Fibroblast of lung (primary cell): ENCODE measurements at regions not wholly inside any gene's neighbourhood (a gene's known extent, or its start where the extent isn't known, plus 50 kb on each side); places are given as distances from the start of the nearest gene placed in this dataset.

ENCODE experiments used
- DNase-seq, 2 donors: peaks; one replicate each; pipeline versions ENCODE4 v3.0.0 to v3.0.0-alpha.2; 2010; ENCODE audit warnings: low read depth in 2 of 2
- H2AFZ ChIP-seq: 2 replicates; pipeline ENCODE4 v1.5.1; 2012; ENCODE audit warnings: low read length, control low read depth, inconsistent platforms
- H3K27ac ChIP-seq: 2 replicates; pipeline ENCODE4 v1.5.1; 2011; ENCODE audit warnings: low read length, control low read depth; ENCODE audit not compliant: insufficient read depth
- H3K27me3 ChIP-seq: 2 replicates; pipeline ENCODE4 v1.5.1; 2011; ENCODE audit warnings: mild to moderate bottlenecking, low read length; ENCODE audit not compliant: control insufficient read depth, insufficient read depth
- H3K36me3 ChIP-seq: 2 replicates; pipeline ENCODE4 v1.5.1; 2011; ENCODE audit warnings: low read length; ENCODE audit not compliant: control insufficient read depth, insufficient read depth
- H3K4me1 ChIP-seq: 2 replicates; pipeline ENCODE4 v1.5.1; 2011; ENCODE audit warnings: low read length; ENCODE audit not compliant: control insufficient read depth, insufficient read depth; ENCODE audit errors: extremely low read depth
- H3K4me2 ChIP-seq: 2 replicates; pipeline ENCODE4 v1.5.1; 2011; ENCODE audit warnings: low read length, control low read depth; ENCODE audit not compliant: insufficient read depth; ENCODE audit errors: extremely low read depth
- H3K4me3 ChIP-seq, 4 experiments: fragments of 200-600 bp in 1 of 4; sonication (generic) in 1 of 4; replicated peaks in 1 of 4; 2 replicates each; pipeline ENCODE4 v1.5.1; 2011 to 2016; ENCODE audit warnings: low read length in 4 of 4, low read depth in 3 of 4, mild to moderate bottlenecking in 3 of 4, control low read depth in 2 of 4, inconsistent platforms in 1 of 4, mixed read lengths in 1 of 4; ENCODE audit not compliant: insufficient read depth in 1 of 4; ENCODE audit errors: control extremely low read depth in 1 of 4
- H3K79me2 ChIP-seq: 2 replicates; pipeline ENCODE4 v1.5.1; 2012; ENCODE audit warnings: mild to moderate bottlenecking, low read length, inconsistent platforms; ENCODE audit not compliant: control insufficient read depth, insufficient read depth
- H3K9ac ChIP-seq: 2 replicates; pipeline ENCODE4 v1.5.1; 2011; ENCODE audit warnings: mild to moderate bottlenecking, low read length, control low read depth; ENCODE audit not compliant: insufficient read depth
- H3K9me3 ChIP-seq: 2 replicates; pipeline ENCODE4 v1.5.1; 2012; ENCODE audit warnings: low read depth, low read length; ENCODE audit not compliant: control insufficient read depth, insufficient read depth
- H4K20me1 ChIP-seq: 2 replicates; pipeline ENCODE4 v1.5.1; 2011; ENCODE audit warnings: low read length; ENCODE audit not compliant: control insufficient read depth, insufficient read depth; ENCODE audit errors: extremely low read depth
- EZH2 ChIP-seq: IDR thresholded peaks from 2 replicates; pipeline ENCODE4 v1.5.1; 2012; ENCODE audit warnings: low read length, control low read depth, mild to moderate bottlenecking; ENCODE audit errors: missing control alignments
- TF ChIP-seq, protein P1 (sequence below), 2 donors: IDR thresholded peaks in 1 of 2; conservative IDR thresholded peaks in 1 of 2; 1 replicate in 1 of 2; 2 replicates in 1 of 2; pipeline ENCODE4 v1.5.1; 2011 to 2012; ENCODE audit warnings: low read length in 2 of 2, control low read depth in 1 of 2, inconsistent platforms in 1 of 2, low read depth in 1 of 2, mild to moderate bottlenecking in 1 of 2

DNA sequence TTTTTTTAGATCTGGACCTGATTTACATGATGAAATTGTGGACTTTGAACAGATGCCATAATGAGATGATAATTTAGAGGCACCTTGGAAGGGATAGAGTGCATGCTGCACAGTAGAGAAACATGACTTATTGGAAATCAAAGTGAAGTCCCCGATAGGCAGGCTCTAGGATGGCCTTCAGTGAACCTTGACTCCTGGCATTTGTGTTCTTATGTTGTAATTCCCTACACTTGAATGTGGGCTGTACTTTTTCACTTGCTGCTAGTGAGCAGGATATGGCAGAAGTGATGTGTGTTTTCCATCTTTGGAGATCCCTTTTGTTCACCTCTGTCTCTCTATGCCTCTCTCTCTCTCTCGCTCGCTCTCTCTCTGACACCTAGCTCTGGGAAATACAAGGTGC is 1614.6 kb downstream of the PCDH9 start:
- Histone ChIP-seq H3K36me3 (no peaks in the 10 kb centered on the region), H3K4me1 (no peaks in the 10 kb centered on the region), H3K27me3 (no peaks in the 10 kb centered on the region), H3K27ac (no peak overlapping the region), H3K9me3 (no peaks in the 10 kb centered on the region), H3K4me2 (no peak overlapping the region), H3K79me2 (no peaks in the 10 kb centered on the region), H4K20me1 (no peaks in the 10 kb centered on the region), H3K9ac (no peak overlapping the region), H3K4me3 (no peak overlapping the region), H2AFZ (no peak overlapping the region)
- no peak for DNase-seq
- TF ChIP-seq, protein P1, sequence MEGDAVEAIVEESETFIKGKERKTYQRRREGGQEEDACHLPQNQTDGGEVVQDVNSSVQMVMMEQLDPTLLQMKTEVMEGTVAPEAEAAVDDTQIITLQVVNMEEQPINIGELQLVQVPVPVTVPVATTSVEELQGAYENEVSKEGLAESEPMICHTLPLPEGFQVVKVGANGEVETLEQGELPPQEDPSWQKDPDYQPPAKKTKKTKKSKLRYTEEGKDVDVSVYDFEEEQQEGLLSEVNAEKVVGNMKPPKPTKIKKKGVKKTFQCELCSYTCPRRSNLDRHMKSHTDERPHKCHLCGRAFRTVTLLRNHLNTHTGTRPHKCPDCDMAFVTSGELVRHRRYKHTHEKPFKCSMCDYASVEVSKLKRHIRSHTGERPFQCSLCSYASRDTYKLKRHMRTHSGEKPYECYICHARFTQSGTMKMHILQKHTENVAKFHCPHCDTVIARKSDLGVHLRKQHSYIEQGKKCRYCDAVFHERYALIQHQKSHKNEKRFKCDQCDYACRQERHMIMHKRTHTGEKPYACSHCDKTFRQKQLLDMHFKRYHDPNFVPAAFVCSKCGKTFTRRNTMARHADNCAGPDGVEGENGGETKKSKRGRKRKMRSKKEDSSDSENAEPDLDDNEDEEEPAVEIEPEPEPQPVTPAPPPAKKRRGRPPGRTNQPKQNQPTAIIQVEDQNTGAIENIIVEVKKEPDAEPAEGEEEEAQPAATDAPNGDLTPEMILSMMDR (conservative IDR thresholded peaks at IDR 0.05 in 1 of 2, IDR thresholded peaks at IDR 0.05 in 1 of 2; ENCODE audit: low read depth in 1 of 2, low read length in 2 of 2) = no peak
- no peak for TF ChIP-seq EZH2

DNA sequence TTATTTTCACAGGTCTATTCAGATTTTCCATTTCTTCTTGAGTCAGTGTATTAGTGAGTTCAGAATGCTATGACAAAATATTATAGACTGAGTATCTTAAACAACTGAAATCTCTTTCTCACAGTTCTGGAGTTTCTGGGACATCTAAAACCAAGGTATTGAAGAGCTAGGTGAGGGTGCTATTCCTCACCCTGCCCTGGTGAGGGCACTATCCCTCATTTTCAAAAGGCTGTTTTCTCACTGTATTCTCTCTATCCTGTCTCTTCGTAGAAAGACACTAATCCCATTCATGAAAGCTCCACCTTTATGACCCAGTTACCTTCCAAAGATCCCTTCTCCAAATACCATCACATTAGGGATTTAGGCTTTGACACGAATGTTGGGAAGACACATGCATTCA is 1617.1 kb downstream of the PCDH9 start:
- Histone ChIP-seq H3K79me2 (no peaks in the 10 kb centered on the region), H3K27me3 (no peaks in the 10 kb centered on the region), H3K27ac (no peak overlapping the region), H3K4me2 (no peak overlapping the region), H4K20me1 (no peaks in the 10 kb centered on the region), H2AFZ (no peak overlapping the region), H3K9ac (no peak overlapping the region), H3K4me1 (no peaks in the 10 kb centered on the region), H3K36me3 (no peaks in the 10 kb centered on the region), H3K4me3 (no peak overlapping the region), H3K9me3 (no peaks in the 10 kb centered on the region)
- TF ChIP-seq, protein P1 (conservative IDR thresholded peaks at IDR 0.05 in 1 of 2, IDR thresholded peaks at IDR 0.05 in 1 of 2; ENCODE audit: low read depth in 1 of 2, low read length in 2 of 2) = peak in 1 of 2 donors; percentile 13
- TF ChIP-seq EZH2 = no peak
- DNase-seq = no peak

DNA sequence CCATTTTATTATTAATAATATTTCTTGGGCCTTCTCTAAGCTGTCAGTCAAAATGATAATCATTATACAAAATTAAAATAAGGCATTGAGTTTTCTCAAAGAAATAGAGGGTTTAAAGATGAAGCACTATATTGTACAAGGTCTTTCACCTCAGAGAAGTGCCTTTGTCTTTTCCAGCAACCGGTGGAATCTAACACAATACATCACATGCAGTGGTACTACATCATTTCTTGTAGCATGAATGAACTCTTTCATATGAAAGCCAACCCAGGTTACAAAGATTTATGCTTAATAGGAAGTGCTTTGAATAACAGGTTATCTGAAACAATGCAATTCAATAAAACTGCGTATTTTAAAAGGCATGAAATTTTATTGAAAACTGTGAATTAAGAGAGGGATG is 1620.8 kb downstream of the PCDH9 start:
- TF ChIP-seq, protein P1 (conservative IDR thresholded peaks at IDR 0.05 in 1 of 2, IDR thresholded peaks at IDR 0.05 in 1 of 2; ENCODE audit: low read depth in 1 of 2, low read length in 2 of 2) = no peak
- TF ChIP-seq EZH2 = no peak
- no peak for DNase-seq

More for the DNA sequence above, 1620.8 kb downstream of the PCDH9 start:
- Histone ChIP-seq H3K36me3 (no peaks in the 10 kb centered on the region), H2AFZ (no peak overlapping the region), H3K4me3 (no peak overlapping the region), H3K9me3 (no peaks in the 10 kb centered on the region), H3K27ac (no peak overlapping the region), H3K9ac (no peak overlapping the region), H3K4me1 (no peaks in the 10 kb centered on the region), H3K4me2 (no peak overlapping the region), H4K20me1 (no peaks in the 10 kb centered on the region), H3K27me3 (no peaks in the 10 kb centered on the region), H3K79me2 (no peaks in the 10 kb centered on the region)
